ENCODE measurements at regions not wholly inside any gene's neighbourhood (a gene's known extent, or its start where the extent isn't known, plus 50 kb on each side); places are given as distances from the start of the nearest gene placed in this dataset.
"Not testable (repeated sequence)": the region's sequence is repeated elsewhere in the genome, so short reads cannot be mapped to it uniquely, and the experiment has no call there.

GRCh38 chr5:101047181-101047580, 144.1 kb upstream of the ST8SIA4 start:
- no peak for DNase-seq
- H3K4me1 Mint-ChIP-seq (ENCODE audit: low read depth) = peaks cover 2% of the 10 kb centered on the region
- no peaks in the 10 kb centered on the region for H3K36me3 Mint-ChIP-seq
- H3K4me3 Mint-ChIP-seq = no peak overlapping the region
- ChIA-PET POLR2A (no interaction called here), CTCF (no interaction called here)
- H3K27ac Mint-ChIP-seq = no peak overlapping the region
- H3K27me3 Mint-ChIP-seq = no peaks in the 10 kb centered on the region
- no peaks in the 10 kb centered on the region for H3K9me3 Mint-ChIP-seq
- intact Hi-C loops (cut with micrococcal nuclease) = loop anchor here (2.0 kb wide), 2 partner anchors 272 to 424 kb away; no protein-coding TSS in a partner anchor

- Mint-ChIP-seq H3K36me3 (no peaks in the 10 kb centered on the region), H3K9me3 (no peaks in the 10 kb centered on the region), H3K4me3 (no peak overlapping the region), H3K27ac (no peak overlapping the region), H3K4me1 (ENCODE audit: low read depth) (peaks cover 2% of the 10 kb centered on the region), H3K27me3 (no peaks in the 10 kb centered on the region)
- intact Hi-C loops (cut with micrococcal nuclease) = loop anchor here (1.0 to 2.0 kb wide), 4 partner anchors 271 to 614 kb away; no protein-coding TSS in a partner anchor
- POLR2A ChIA-PET = no interaction called here
- no peak for DNase-seq
- CTCF ChIA-PET = interaction anchor here (1.0 kb wide), 1 partner anchor 271 kb away, joined by 4 read pairs; no protein-coding TSS in a partner anchor
These were observed 142.6 kb upstream of the ST8SIA4 start for GRCh38 chr5:101045689-101046088.

GRCh38 chr5:101040002-101040401, 136.9 kb upstream of the ST8SIA4 start:
- intact Hi-C loops (cut with micrococcal nuclease); H3K9me3 Mint-ChIP-seq; H3K36me3 Mint-ChIP-seq; H3K27ac Mint-ChIP-seq; CTCF ChIA-PET; H3K4me3 Mint-ChIP-seq; DNase-seq; H3K4me1 Mint-ChIP-seq (ENCODE audit: low read depth); H3K27me3 Mint-ChIP-seq: not testable (repeated sequence)
- POLR2A ChIA-PET = interaction anchor here (0.7 kb wide), 1 partner anchor 555 kb away, joined by 3 read pairs; no protein-coding TSS in a partner anchor

- intact Hi-C loops (cut with micrococcal nuclease) = no loop called here
- Mint-ChIP-seq H3K36me3 (no peaks in the 10 kb centered on the region), H3K4me3 (no peak overlapping the region)
These were observed 133.7 kb upstream of the ST8SIA4 start for GRCh38 chr5:101036778-101037177.

GRCh38 chr5:101035425-101035824, 132.3 kb upstream of the ST8SIA4 start:
- Mint-ChIP-seq H3K27me3 (peaks cover 4% of the 10 kb centered on the region), H3K36me3 (no peaks in the 10 kb centered on the region), H3K4me3 (no peak overlapping the region), H3K27ac (no peak overlapping the region), H3K9me3 (peaks cover 10% of the 10 kb centered on the region), H3K4me1 (ENCODE audit: low read depth) (no peaks in the 10 kb centered on the region)
- DNase-seq = no peak
- CTCF ChIA-PET = no interaction called here
- POLR2A ChIA-PET = no interaction called here
- intact Hi-C loops (cut with micrococcal nuclease) = no loop called here

More at GRCh38 chr5:101036778-101037177, 133.7 kb upstream of the ST8SIA4 start:
- CTCF ChIA-PET = interaction anchor here (0.6 kb wide), 1 partner anchor 113 kb away, joined by 4 read pairs; no protein-coding TSS in a partner anchor
- no peak for DNase-seq
- POLR2A ChIA-PET = no interaction called here
- Mint-ChIP-seq H3K9me3 (peaks cover 10% of the 10 kb centered on the region), H3K4me1 (ENCODE audit: low read depth) (no peaks in the 10 kb centered on the region), H3K27ac (no peak overlapping the region), H3K27me3 (peaks cover 4% of the 10 kb centered on the region)

- DNase-seq = no peak
- Mint-ChIP-seq H3K4me1 (ENCODE audit: low read depth) (no peaks in the 10 kb centered on the region), H3K27me3 (no peaks in the 10 kb centered on the region), H3K27ac (no peak overlapping the region), H3K36me3 (no peaks in the 10 kb centered on the region), H3K9me3 (no peaks in the 10 kb centered on the region), H3K4me3 (no peak overlapping the region)
- ChIA-PET CTCF (no interaction called here), POLR2A (no interaction called here)
- intact Hi-C loops (cut with micrococcal nuclease) = no loop called here
These were observed 121.2 kb upstream of the ST8SIA4 start for GRCh38 chr5:101024299-101024698.

GRCh38 chr5:101018299-101018698, 115.2 kb upstream of the ST8SIA4 start:
- H3K36me3 Mint-ChIP-seq = no peaks in the 10 kb centered on the region
- intact Hi-C loops (cut with micrococcal nuclease) = no loop called here
- no peaks in the 10 kb centered on the region for H3K4me1 Mint-ChIP-seq (ENCODE audit: low read depth)
- DNase-seq = no peak
- H3K9me3 Mint-ChIP-seq = no peaks in the 10 kb centered on the region
- ChIA-PET POLR2A (no interaction called here), CTCF (no interaction called here)
- peaks cover 5% of the 10 kb centered on the region for H3K27me3 Mint-ChIP-seq
- no peak overlapping the region for H3K4me3 Mint-ChIP-seq
- no peak overlapping the region for H3K27ac Mint-ChIP-seq

GRCh38 chr5:101012880-101013279, 109.8 kb upstream of the ST8SIA4 start:
- Mint-ChIP-seq H3K27me3 (no peaks in the 10 kb centered on the region), H3K9me3 (no peaks in the 10 kb centered on the region), H3K27ac (no peak overlapping the region), H3K36me3 (no peaks in the 10 kb centered on the region), H3K4me1 (ENCODE audit: low read depth) (no peaks in the 10 kb centered on the region), H3K4me3 (no peak overlapping the region)
- ChIA-PET POLR2A (no interaction called here), CTCF (no interaction called here)
- intact Hi-C loops (cut with micrococcal nuclease) = no loop called here
- DNase-seq = no peak

- CTCF ChIA-PET = interaction anchor here (0.9 kb wide), 1 partner anchor 386 kb away, joined by 3 read pairs; no protein-coding TSS in a partner anchor
These were observed 106.9 kb upstream of the ST8SIA4 start for GRCh38 chr5:101009758-101010519.

GRCh38 chr5:100992354-100992753, 89.3 kb upstream of the ST8SIA4 start:
- CTCF ChIA-PET = no interaction called here
- no peaks in the 10 kb centered on the region for H3K27me3 Mint-ChIP-seq
- no peaks in the 10 kb centered on the region for H3K4me1 Mint-ChIP-seq (ENCODE audit: low read depth)

More at GRCh38 chr5:101009758-101010519, 106.9 kb upstream of the ST8SIA4 start:
- Mint-ChIP-seq H3K4me3 (no peak overlapping the region), H3K9me3 (peaks cover 4% of the 10 kb centered on the region), H3K4me1 (ENCODE audit: low read depth) (no peaks in the 10 kb centered on the region), H3K36me3 (no peaks in the 10 kb centered on the region), H3K27me3 (no peaks in the 10 kb centered on the region), H3K27ac (no peak overlapping the region)
- POLR2A ChIA-PET = no interaction called here
- intact Hi-C loops (cut with micrococcal nuclease) = no loop called here
- DNase-seq = no peak

GRCh38 chr5:100983601-100984000, 80.5 kb upstream of the ST8SIA4 start:
- H3K4me3 Mint-ChIP-seq; H3K27ac Mint-ChIP-seq; DNase-seq; POLR2A ChIA-PET; H3K36me3 Mint-ChIP-seq; H3K27me3 Mint-ChIP-seq; intact Hi-C loops (cut with micrococcal nuclease); H3K9me3 Mint-ChIP-seq; H3K4me1 Mint-ChIP-seq (ENCODE audit: low read depth); CTCF ChIA-PET: not testable (repeated sequence)

More at GRCh38 chr5:100992354-100992753, 89.3 kb upstream of the ST8SIA4 start:
- no peak overlapping the region for H3K4me3 Mint-ChIP-seq
- H3K36me3 Mint-ChIP-seq = no peaks in the 10 kb centered on the region
- intact Hi-C loops (cut with micrococcal nuclease) = no loop called here
- no peak for DNase-seq
- POLR2A ChIA-PET = no interaction called here
- H3K9me3 Mint-ChIP-seq = no peaks in the 10 kb centered on the region
- no peak overlapping the region for H3K27ac Mint-ChIP-seq

- H3K27ac Mint-ChIP-seq = no peak overlapping the region
- DNase-seq = no peak
- H3K27me3 Mint-ChIP-seq = no peaks in the 10 kb centered on the region
- no peak overlapping the region for H3K4me3 Mint-ChIP-seq
- H3K36me3 Mint-ChIP-seq = no peaks in the 10 kb centered on the region
- POLR2A ChIA-PET = no interaction called here
- CTCF ChIA-PET = no interaction called here
- intact Hi-C loops (cut with micrococcal nuclease) = no loop called here
- peaks cover 3% of the 10 kb centered on the region for H3K9me3 Mint-ChIP-seq
- H3K4me1 Mint-ChIP-seq (ENCODE audit: low read depth) = no peaks in the 10 kb centered on the region
These were observed 71.0 kb upstream of the ST8SIA4 start for GRCh38 chr5:100974082-100974481.

GRCh38 chr5:100970646-100971255, 67.7 kb upstream of the ST8SIA4 start:
- POLR2A ChIA-PET = no interaction called here
- H3K27me3 Mint-ChIP-seq = no peaks in the 10 kb centered on the region
- H3K27ac Mint-ChIP-seq = no peak overlapping the region
- no peaks in the 10 kb centered on the region for H3K9me3 Mint-ChIP-seq
- no peak overlapping the region for H3K4me3 Mint-ChIP-seq
- CTCF ChIA-PET = no interaction called here
- intact Hi-C loops (cut with micrococcal nuclease) = no loop called here
- no peaks in the 10 kb centered on the region for H3K4me1 Mint-ChIP-seq (ENCODE audit: low read depth)
- DNase-seq = no peak
- no peaks in the 10 kb centered on the region for H3K36me3 Mint-ChIP-seq

All from activated CD4-positive, alpha-beta memory T cell treated with anti-CD3 and anti-CD28 coated beads for 36 hours (primary cell).